ENCODE measurements at regions not wholly inside any gene's neighbourhood (a gene's known extent, or its start where the extent isn't known, plus 50 kb on each side); places are given as distances from the start of the nearest gene placed in this dataset.
A peak's percentile ranks its signal among the peaks of the same experiment; 100 is the strongest.

DNA sequence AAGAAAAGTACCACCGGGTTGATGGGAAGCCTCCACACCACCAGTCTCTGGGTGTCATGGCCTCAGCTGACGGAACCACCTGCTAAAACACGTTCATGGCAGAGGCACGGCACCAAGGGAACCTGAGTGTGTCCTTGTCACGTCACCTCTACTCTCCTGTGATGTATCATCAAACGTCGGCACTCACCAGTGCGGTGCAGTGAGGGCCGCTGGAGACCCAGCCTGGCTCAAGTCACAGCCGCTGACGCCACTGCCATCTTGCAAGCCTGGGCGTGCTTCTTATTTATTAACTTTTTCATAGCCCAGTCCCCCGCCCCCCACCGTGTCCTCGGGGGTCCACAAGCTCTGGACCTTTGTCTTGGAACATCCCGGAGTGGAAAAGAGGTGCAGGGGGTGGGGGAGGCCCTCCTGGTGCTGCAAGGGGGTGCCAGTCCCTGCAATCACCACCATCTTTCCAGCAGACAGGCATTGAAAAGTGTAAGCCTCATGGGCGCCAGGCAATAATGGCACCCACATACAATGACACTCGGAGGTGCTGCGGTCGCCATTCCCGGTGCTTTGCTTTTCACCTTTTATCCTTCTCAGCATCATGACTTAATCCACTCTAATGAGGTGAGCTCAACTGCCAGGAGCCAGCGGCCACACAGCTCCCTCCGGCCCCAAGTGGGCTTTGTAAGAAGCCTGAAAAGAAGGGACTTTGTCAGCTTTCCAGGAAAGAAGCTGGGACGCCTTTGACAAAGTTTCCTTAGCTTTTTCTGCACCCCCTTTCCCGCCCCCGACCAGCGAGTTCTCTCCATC lies 202.3 kb upstream of the IRX1 start:
- DNase-seq: no peak

DNA sequence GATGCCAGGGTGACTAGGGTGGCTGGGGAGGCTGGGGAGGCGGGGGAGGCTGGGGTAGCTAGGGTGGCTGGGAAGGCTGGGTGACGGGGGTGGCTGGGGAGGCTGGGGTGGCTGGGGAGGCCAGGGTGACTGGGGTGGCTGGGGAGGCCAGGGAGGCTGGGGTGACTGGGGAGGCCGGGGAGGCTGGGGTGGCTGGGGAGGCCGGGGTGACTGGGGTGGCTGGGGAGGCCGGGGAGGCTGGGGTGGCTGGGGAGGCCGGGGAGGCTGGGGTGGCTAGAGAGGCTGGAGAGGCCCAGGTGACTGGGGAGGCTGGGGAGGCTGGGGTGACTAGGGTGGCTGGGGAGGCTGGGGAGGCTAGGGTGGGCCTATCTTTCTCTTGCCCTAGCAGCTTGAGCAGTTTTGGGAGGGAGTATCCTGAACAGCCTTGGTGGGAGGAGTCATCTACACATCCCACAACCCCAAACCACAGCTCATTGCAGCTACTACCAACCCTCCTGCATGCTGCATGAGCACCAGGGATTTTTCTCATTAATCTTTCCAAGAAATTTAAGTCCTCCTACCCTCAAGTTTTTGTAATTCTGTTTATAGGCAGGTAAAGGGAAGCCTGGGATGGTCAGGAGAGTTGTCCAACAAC lies 203.2 kb upstream of the IRX1 start:
- peak; percentile 1 for DNase-seq

GRCh38 chr5:3391210-3391609 lies 204.4 kb upstream of the IRX1 start:
- no peak for DNase-seq

GRCh38 chr5:3389471-3390026 lies 206.1 kb upstream of the IRX1 start:
- DNase-seq: no peak

GRCh38 chr5:3386637-3387036 lies 209.0 kb upstream of the IRX1 start:
- DNase-seq: no peak

DNA sequence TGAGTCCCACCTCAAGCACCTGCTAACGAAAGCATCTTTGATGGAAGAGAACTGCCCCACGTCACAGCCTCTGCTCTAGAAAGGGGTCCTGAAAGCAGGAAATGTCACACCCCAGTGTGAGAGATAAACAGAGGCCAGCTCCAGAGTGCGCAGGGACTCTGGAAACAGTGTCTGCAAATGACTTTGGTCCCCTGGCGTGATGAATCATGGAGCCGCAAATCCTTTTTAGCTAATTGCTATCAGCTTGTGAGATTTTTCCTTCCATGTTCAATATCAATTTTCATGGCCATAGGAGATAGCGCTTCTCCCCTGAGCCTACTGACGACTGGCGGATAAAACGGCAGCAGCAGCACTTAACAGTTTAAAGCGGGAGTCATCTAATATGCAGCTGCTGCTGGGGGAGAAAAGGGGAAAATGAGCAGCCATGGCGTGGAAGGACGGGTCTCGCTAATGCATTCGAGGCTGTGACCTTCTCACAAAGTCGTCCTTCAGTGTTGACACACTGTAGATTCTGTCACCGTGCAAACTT lies 209.6 kb upstream of the IRX1 start:
- DNase-seq: no peak

GRCh38 chr5:3384531-3384930 lies 211.1 kb upstream of the IRX1 start:
- DNase-seq: no peak

DNA sequence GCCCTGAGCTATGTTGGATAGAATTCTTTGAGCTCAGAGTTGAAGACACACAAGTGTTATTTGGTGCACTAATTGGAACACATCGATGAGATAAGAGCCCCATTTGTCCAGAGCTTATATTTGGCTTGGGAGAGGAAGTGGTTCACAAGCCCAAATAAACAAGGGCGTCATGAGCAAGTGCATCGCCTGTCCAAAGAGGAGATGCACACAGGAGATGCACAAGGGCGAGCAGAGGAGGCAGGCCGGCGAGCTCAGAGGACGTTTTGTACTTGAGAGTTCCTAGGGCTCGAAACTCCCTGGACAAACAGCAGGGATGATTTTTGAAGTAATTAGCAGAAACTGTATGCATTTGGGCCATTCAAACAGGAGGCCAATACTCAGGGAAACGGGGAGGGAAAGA lies 212.8 kb upstream of the IRX1 start:
- no peak for DNase-seq

GRCh38 chr5:3382151-3382550 lies 213.5 kb upstream of the IRX1 start:
- no peak for DNase-seq

DNA sequence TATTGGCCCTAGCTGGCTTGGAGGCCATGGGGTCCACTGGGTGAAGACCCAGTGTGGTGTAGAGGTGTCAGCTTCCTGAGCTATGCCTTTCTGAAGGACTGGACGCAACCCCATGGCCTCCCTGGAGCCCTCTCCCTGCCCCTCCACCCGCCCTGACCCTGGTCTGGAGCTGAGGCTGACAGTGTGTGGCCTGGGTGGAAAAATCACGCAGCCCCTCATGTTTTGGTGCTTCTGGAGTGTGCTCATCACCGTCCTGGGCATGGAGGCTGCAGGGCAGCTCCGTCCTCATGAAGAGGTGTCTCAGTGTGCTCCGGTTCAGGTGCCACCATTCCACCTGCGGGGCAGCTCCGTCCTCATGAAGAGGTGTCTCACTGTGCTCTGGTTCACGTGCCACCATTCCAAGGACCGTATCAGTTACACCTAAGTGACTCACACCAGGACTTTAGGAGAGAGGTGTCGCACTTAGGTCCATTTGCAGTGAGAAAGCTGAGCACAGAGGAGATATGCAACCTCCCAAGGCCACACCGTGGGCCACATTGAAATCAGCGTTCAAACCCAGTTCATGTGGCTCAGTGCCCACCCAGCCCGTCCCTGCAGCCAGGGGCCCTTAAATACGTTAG lies 214.3 kb upstream of the IRX1 start:
- DNase-seq: no peak

DNA sequence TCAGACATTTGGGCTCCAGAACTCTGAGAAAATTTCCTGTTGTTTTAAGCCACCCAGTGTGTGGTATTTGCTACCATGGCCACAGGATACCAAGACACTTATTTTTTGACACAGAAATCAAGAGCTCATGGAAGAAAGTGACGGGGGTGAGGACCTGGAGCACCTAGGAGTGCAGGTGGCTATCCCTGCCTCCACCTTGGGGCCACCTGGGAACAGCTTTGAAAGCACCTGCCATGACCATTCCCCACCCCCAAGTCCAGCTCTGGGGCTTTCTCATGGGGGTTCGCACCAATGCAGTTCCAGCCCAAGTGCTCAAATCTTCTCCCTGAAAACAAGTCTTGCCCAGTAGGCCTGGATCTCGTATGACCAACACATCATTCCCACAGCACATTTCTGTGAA lies 214.9 kb upstream of the IRX1 start:
- DNase-seq: no peak

GRCh38 chr5:3377831-3378230 lies 217.8 kb upstream of the IRX1 start:
- no peak for DNase-seq

DNA sequence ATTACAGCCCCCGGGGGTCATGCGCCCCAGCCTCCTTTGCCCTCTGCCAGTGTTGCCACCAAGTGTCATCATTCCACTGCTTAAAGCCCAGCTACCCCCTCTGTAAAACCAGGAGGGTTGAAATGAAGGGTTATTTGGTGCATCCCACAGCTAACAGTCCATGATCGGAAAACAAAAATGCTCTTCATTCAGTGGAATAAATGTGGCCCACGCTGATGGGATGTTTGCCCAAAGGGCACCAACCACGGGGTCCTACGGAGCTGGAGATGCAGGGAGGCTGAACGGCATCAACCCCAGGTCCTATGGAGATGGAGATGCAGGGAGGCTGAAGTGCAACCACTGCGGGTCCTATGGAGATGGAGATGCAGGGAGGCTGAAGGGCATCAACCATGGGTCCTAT lies 218.5 kb upstream of the IRX1 start:
- no peak for DNase-seq

GRCh38 chr5:3376611-3377010 lies 219.0 kb upstream of the IRX1 start:
- no peak for DNase-seq

DNA sequence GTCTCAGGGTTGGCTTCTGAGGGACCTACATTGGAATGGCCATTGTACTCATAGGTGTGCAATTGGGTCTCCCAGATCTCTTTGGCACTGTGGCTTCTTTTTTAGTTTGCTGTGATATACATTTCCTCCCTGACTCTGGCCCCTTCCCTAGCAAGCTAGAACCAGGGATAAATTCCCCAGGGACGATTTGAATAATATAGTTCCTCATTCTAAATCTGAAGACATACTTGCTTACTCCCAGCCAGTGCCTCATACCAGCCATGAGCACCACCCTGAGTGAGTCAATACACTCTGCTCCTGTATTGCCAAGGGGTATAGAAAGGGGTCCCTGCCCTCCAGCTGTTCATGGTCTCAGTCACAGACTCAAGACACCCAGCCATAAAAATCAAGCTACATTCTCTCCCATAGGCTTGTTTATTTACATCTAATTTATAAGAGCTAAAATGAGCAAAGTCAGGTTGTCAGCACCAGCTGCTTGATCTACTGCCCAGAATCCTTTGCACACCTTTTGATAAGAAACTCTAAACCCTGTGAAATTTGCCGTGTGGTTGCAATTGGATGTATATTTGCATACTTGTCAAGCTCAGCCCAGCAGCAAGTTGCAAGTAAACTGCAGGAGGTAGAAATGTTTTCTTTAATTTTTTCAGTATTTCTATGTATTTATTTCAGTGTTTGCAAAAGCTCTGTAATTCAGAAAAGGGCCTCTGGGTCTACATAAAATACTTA lies 219.9 kb upstream of the IRX1 start:
- no peak for DNase-seq

GRCh38 chr5:3373391-3373790 lies 222.2 kb upstream of the IRX1 start:
- no peak for DNase-seq

GRCh38 chr5:3372289-3372688 lies 223.3 kb upstream of the IRX1 start:
- no peak for DNase-seq

- DNase-seq: no peak
These were observed 230.0 kb upstream of the IRX1 start for GRCh38 chr5:3365501-3366215.

DNA sequence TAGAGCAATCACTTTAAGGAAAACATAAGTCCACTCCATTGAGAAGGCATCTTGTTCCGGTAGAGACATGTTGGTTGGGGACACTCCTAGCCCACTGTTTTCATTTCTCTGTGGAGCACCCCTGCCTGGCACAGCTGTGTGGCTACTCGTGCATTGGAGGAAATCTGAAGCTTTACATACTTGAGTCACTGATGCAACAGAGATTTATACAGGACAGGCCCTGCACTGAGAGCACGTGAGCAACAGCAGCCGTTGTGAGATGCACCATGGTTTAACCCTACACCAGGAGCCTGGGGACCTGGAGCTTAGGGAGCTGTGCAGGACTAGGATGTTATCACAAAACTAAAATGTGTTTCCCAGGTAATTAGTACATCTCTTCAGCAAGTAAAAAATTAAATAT lies 230.7 kb upstream of the IRX1 start:
- no peak for DNase-seq

- DNase-seq: no peak
These were observed 231.2 kb upstream of the IRX1 start for GRCh38 chr5:3364433-3364832.

DNA sequence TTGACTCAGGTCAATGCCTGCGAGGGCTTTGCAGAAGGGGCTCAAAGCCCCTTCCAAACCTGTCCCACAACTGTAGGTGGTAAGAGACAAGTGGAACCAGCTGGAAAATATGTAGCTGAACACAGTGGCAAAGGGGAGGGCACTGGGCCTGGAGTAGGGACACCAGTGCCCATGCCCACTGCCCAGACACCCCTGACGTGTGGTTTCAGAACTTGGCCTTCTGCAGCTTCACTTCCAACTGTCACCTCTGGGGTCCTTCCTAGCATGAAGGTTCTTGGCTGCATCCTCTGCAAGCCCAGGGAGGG lies 233.1 kb upstream of the IRX1 start:
- DNase-seq: no peak

DNA sequence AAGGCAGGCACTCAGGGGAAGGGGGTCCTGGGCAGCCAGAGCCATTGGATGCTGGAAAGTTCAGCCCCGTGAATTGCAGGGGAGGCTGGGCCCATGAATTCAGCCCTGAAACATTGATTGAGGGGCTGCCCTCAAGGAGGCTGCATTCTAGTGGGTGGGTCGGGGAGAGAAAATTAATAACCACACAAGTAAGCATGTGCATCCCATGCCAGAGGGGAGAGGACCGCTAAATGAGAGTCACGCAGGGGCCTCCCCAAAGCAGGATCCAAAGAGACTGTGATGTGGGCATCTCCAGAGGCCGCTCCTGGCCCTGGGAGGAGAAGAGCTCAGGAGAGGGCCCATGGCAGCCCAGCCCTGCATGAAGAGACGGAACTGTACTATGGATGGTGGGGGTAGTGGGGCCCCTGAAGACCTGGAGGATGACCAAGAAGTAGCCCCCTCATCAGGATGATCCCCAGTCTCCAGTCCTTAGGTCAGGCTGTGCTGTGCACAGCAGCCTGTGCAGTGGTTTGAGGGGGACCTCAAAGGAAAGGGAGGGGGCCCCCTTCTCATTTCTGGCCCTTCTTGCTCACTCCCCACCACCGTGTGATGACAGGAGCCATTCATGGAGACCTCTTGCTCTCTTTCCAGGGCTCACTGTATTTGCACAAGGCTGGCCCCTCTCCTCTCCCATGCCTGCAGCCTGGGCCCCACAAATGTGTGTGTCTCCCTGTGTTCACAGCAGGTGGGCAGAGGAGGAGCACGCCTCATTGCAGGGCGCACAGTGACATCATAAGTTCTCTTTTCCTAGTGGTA lies 233.6 kb upstream of the IRX1 start:
- DNase-seq: no peak

All from NCI-H69 (cell line).